SU-DHL-6 (cell line): ENCODE measurements at regions not wholly inside any gene's neighbourhood (a gene's known extent, or its start where the extent isn't known, plus 50 kb on each side); places are given as distances from the start of the nearest gene placed in this dataset.

Experiments used
- H2AFZ ChIP-seq: fragments of 200-600 bp; sonication (generic); 2 replicates; pipeline ENCODE4 v1.6.1; 2014; ENCODE audit warnings: low read depth, mild to moderate bottlenecking, moderate library complexity, mixed read lengths, antibody characterized with exemption, low read length; ENCODE audit not compliant: severe bottlenecking
- H3F3A ChIP-seq: fragments of 200-600 bp; shearing (Covaris generic); 2 replicates; pipeline ENCODE4 v1.6.0; 2016; ENCODE audit warnings: antibody characterized with exemption, mild to moderate bottlenecking; ENCODE audit not compliant: insufficient read depth
- H3K27ac ChIP-seq: fragments of 200-600 bp; sonication (generic); 2 replicates; pipeline ENCODE4 v1.5.1; 2016; ENCODE audit warnings: low read depth, mild to moderate bottlenecking, low read length, moderate library complexity, mixed read lengths
- H3K27me3 ChIP-seq: fragments of 200-600 bp; sonication (generic), shearing (Covaris generic); 2 replicates; pipeline ENCODE4 v1.6.0; 2014; ENCODE audit warnings: mild to moderate bottlenecking, low read length
- H3K36me3 ChIP-seq: fragments of 200-600 bp; sonication (generic); 2 replicates; pipeline ENCODE4 v1.6.1; 2014; ENCODE audit warnings: mild to moderate bottlenecking, low read length, mixed read lengths
- H3K4me2 ChIP-seq: fragments of 300-600, 200-600 bp; shearing (Covaris generic), sonication (generic); 2 replicates; pipeline ENCODE4 v1.6.0; 2014; ENCODE audit warnings: low read length, low read depth, mild to moderate bottlenecking; ENCODE audit not compliant: poor library complexity, severe bottlenecking
- H3K4me3 ChIP-seq: fragments of 200-600 bp; sonication (generic); 2 replicates; pipeline ENCODE4 v1.5.1; 2014; ENCODE audit warnings: antibody characterized with exemption, low read length, mild to moderate bottlenecking, mixed read lengths; ENCODE audit not compliant: insufficient read depth, poor library complexity, severe bottlenecking
- H3K79me2 ChIP-seq: fragments of 200-600 bp; sonication (generic); 2 replicates; pipeline ENCODE4 v1.6.1; 2014; ENCODE audit warnings: mild to moderate bottlenecking, low read length, moderate library complexity; ENCODE audit not compliant: insufficient read depth
- H3K9ac ChIP-seq: fragments of 200-600 bp; sonication (generic); 2 replicates; pipeline ENCODE4 v1.7.0; 2014; ENCODE audit warnings: mild to moderate bottlenecking, low read length
- H3K9me2 ChIP-seq: fragments of 200-600 bp; sonication (generic); replicated peaks from 2 replicates; pipeline ENCODE4 v1.6.1; 2014; ENCODE audit warnings: low read length; ENCODE audit not compliant: insufficient read depth
- H3K9me3 ChIP-seq: fragments of 200-600 bp; sonication (generic); 2 replicates; pipeline ENCODE4 v1.6.1; 2014; ENCODE audit warnings: low read length, mixed read lengths; ENCODE audit not compliant: insufficient read depth
- H4K20me1 ChIP-seq: fragments of 200-600 bp; sonication (generic); 2 replicates; pipeline ENCODE4 v1.6.1; 2014; ENCODE audit warnings: low read depth, mild to moderate bottlenecking, antibody characterized with exemption, low read length, moderate library complexity, mixed read lengths
- EZH2phosphoT487 ChIP-seq: fragments of 200-600 bp; sonication (generic), shearing (Covaris generic); conservative IDR thresholded peaks from 2 replicates; pipeline ENCODE4 v1.6.1; 2018; ENCODE audit warnings: mild to moderate bottlenecking, antibody characterized with exemption, low read length, moderate library complexity, mixed read lengths
- TF ChIP-seq, protein P1 (sequence below): fragments of 200-600 bp; sonication (generic); IDR thresholded peaks from one replicate; pipeline ENCODE4 v1.5.1; 2017; ENCODE audit warnings: antibody characterized with exemption, mild to moderate bottlenecking, low read length, moderate library complexity; ENCODE audit not compliant: insufficient read depth, poor library complexity, severe bottlenecking

DNA sequence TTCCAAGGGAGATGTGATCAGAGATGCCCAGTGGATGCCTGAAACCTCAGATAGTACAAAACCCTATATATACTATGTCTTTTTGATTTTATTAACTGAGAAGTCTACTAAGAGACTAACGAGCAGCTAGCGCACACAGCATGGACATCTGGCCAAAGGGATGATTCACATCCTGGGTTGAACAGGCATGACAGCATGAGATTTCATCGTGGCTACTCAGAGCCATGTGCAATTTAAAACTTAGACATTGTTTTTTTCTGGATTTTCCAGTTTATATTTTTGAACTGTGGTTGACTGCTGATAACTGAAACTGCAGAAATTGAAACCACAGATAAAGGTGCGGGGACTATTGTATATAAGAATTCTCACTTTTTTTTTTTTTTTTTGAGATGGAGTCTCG is 2252.9 kb upstream of the AGA start:
- H3K79me2 ChIP-seq: no peaks in the 10 kb centered on the region
- H3F3A ChIP-seq: no peaks in the 10 kb centered on the region
- no peaks in the 10 kb centered on the region for H3K36me3 ChIP-seq
- H3K9ac ChIP-seq: no peak overlapping the region
- H3K9me3 ChIP-seq: no peaks in the 10 kb centered on the region
- TF ChIP-seq EZH2phosphoT487: no peak
- TF ChIP-seq, protein P1, sequence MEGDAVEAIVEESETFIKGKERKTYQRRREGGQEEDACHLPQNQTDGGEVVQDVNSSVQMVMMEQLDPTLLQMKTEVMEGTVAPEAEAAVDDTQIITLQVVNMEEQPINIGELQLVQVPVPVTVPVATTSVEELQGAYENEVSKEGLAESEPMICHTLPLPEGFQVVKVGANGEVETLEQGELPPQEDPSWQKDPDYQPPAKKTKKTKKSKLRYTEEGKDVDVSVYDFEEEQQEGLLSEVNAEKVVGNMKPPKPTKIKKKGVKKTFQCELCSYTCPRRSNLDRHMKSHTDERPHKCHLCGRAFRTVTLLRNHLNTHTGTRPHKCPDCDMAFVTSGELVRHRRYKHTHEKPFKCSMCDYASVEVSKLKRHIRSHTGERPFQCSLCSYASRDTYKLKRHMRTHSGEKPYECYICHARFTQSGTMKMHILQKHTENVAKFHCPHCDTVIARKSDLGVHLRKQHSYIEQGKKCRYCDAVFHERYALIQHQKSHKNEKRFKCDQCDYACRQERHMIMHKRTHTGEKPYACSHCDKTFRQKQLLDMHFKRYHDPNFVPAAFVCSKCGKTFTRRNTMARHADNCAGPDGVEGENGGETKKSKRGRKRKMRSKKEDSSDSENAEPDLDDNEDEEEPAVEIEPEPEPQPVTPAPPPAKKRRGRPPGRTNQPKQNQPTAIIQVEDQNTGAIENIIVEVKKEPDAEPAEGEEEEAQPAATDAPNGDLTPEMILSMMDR: no peak
- no peak overlapping the region for H3K4me3 ChIP-seq
- no peaks in the 10 kb centered on the region for H4K20me1 ChIP-seq
- no peak overlapping the region for H2AFZ ChIP-seq
- H3K4me2 ChIP-seq: no peak overlapping the region
- no peaks in the 10 kb centered on the region for H3K9me2 ChIP-seq
- no peak overlapping the region for H3K27ac ChIP-seq
- no peaks in the 10 kb centered on the region for H3K27me3 ChIP-seq

DNA sequence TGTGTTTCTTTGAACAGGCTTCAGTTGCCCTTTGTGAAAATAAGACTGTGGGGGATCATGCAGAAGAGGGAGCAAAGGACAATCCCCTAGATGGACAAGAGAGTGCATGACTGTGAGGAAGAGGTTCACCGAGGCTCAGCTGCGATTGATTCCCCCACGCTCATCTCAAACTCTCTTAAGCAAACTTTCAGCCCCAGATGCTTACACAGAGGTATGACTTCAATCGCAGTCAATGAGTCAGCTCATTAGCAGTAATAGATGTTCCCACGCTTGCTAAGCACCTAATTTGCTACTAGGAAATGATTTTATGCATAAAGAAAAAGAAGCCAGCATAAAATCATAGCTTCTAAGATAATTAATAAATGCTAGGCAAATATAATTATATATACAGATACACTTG is 2256.1 kb upstream of the AGA start:
- Histone ChIP-seq H2AFZ (no peak overlapping the region), H3K9ac (no peak overlapping the region)

DNA sequence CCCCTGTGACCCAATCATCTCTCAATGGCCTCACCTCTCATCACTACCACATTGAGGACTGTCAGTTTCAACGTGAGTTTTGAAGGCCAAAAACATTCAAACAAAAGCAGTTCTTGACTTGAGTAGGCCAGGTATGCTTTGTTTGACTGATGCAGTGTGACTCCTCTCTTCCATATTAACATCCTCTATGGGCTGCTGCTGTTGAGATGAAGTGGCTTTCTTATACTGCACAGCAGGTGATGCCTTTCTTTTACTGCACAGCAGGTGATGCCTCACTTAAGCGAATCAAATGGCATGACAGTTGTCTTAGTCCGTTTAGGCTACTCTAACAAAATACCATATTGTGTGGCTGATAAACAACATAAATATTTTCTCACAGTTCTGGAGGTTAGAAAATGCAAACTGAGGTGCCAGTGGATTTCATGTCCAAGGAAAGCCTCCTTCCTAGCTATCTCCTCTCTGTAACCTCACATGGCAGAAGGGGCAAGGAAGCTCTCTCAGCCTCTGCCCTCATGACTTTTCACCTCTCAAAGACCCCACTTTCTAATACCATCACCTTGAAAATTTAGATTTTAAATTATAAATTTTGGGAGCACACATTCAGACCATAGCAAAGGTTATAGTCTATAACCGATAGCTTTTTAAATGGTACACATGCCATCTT is 2267.9 kb upstream of the AGA start:
- H3K27me3 ChIP-seq: no peaks in the 10 kb centered on the region
- no peak overlapping the region for H3K4me2 ChIP-seq
- H3K9ac ChIP-seq: no peak overlapping the region
- TF ChIP-seq EZH2phosphoT487: no peak
- TF ChIP-seq, protein P1: no peak
- H3F3A ChIP-seq: no peaks in the 10 kb centered on the region
- no peaks in the 10 kb centered on the region for H3K79me2 ChIP-seq
- H3K36me3 ChIP-seq: no peaks in the 10 kb centered on the region
- H3K27ac ChIP-seq: no peak overlapping the region
- H2AFZ ChIP-seq: no peak overlapping the region
- H3K4me3 ChIP-seq: no peak overlapping the region
- no peaks in the 10 kb centered on the region for H3K9me3 ChIP-seq
- H3K9me2 ChIP-seq: no peaks in the 10 kb centered on the region
- H4K20me1 ChIP-seq: no peaks in the 10 kb centered on the region

More for the DNA sequence above, 2256.1 kb upstream of the AGA start:
- Histone ChIP-seq H3K36me3 (no peaks in the 10 kb centered on the region), H3K9me2 (no peaks in the 10 kb centered on the region), H3K9me3 (no peaks in the 10 kb centered on the region), H3K27me3 (no peaks in the 10 kb centered on the region), H3K79me2 (no peaks in the 10 kb centered on the region), H3K4me3 (no peak overlapping the region), H4K20me1 (no peaks in the 10 kb centered on the region), H3K4me2 (no peak overlapping the region), H3K27ac (no peak overlapping the region), H3F3A (no peaks in the 10 kb centered on the region)
- TF ChIP-seq, protein P1: no peak
- TF ChIP-seq EZH2phosphoT487: no peak
